ENCODE measurements at regions not wholly inside any gene's neighbourhood (a gene's known extent, or its start where the extent isn't known, plus 50 kb on each side); places are given as distances from the start of the nearest gene placed in this dataset.

GRCh38 chr4:159543831-159544230 is 441.0 kb downstream of the RAPGEF2 start:
- no peak for TF ChIP-seq CTCF (IDR thresholded peaks at IDR 0.05)
- TF ChIP-seq POLR2AphosphoS5 (IDR thresholded peaks at IDR 0.05): no peak
- no peak for TF ChIP-seq POLR2A (IDR thresholded peaks at IDR 0.05; ENCODE audit: low read depth)
- no peak for TF ChIP-seq EP300 (IDR thresholded peaks at IDR 0.05)

All from esophagus muscularis mucosa (tissue), 4 donors.